Stimulated activated CD4-positive, alpha-beta T cell treated with anti-CD3 and anti-CD28 coated beads, Interleukin-4, amount 100 ng/mL, for 48 hours (primary cell): ENCODE measurements at regions not wholly inside any gene's neighbourhood (a gene's known extent, or its start where the extent isn't known, plus 50 kb on each side); places are given as distances from the start of the nearest gene placed in this dataset.

ENCODE experiments used
- DNase-seq, 2 donors: peaks; one replicate each; pipeline ENCODE4 v3.0.0-alpha.2; 2020; ENCODE audit warnings: low read depth in 2 of 2

GRCh38 chr11:15730263-15730994 lies 615.7 kb downstream of the INSC start:
- no peak for DNase-seq

GRCh38 chr11:15730995-15731385 lies 616.3 kb downstream of the INSC start:
- no peak for DNase-seq

DNA sequence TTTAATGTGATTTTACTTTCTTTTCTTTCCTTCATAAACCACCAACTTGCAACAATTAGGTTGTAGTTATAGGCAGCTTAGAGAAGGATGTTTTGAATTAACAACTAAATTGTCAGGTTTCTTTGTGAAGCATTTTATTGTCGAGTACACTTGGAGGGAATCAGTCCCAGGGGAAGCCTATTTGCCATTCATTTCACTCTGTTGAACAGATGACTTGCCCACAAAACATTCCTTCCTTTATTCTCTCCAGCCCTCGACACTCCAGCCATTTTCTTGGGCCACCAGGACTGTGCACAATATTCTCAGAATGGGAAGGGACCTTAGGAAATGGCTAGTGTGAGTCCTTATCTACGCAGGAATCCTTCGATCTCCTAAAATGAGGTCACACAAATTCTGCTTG lies 620.6 kb downstream of the SOX6 start:
- no peak for DNase-seq

DNA sequence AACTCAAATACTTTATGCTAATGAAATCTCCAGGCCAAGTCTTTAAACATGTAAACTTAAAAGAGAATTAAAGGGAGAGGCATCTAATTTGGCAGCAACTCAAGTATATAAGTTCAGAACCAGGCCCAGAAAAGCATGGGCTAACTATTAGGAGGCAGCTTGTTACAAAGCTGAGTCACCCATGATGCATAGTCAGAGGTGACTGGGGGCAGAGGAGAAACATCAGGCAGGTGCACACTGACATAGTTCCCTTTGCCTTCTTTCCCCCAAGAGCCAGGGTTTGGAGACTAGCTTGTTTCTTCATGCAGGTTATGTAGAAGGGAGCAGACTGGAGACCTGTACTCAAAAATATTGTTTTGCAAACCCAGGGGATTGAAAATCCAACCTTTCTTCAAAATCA lies 619.0 kb downstream of the SOX6 start:
- no peak for DNase-seq

- DNase-seq, result no peak
These were observed 617.4 kb downstream of the SOX6 start for GRCh38 chr11:15738931-15739330.

DNA sequence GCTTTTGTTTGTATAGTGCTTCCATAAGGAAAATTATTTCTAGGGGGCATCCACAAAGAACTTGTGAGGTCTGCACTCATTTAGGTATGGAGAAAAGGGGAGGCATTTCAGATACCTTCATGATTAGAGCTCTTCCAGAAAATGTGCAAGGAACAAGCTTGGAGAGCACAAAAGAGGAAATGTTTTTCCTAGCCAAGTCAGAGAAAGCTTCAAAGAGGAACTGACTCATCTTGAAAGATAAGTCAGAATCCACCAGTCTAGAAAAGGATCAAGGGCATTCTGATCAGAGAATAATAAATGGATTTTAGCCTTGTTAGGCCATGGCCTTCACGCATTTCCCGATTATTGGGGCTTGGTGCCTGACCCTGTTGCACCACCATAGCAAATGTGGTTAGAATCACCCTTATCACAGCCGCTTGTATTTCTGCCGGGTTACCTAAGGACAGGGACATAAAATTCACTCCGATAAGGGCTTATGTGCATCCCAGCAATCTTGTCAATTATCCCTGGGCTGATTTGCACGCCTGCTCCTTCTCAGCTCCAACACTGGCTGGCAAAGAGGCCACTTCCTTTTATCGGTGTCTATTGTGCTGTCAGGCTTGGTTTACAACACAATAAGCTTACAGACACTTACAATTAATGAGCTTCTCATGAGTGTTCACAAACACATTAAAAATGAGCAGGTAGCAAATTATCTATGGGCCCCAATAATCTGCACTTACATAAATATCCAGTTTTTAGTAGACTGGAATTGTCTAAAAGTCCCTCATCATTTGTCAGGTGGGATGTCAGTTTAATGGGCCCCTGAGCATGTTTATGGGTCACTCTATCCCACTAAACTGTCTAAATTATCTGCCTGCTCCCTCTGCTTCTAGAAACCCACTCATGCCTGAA lies 613.5 kb downstream of the SOX6 start:
- no peak for DNase-seq

DNA sequence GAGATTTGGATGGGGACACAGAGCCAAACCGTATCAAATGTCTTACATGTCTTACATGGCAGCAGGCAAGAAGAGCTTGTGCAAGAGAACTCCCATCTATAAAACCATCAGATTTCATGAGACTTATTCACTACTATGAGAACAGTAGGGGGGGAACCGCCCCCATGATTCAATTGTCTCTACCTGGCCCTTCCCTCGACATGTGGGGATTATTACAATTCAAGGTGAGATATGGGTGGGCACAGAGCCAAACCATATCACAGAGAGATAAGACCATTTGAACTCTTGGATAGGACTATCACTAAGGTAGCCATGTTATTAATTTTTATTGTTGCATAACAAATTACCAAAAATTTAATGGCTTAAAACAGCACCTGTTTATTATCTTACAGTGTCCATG lies 611.7 kb downstream of the SOX6 start:
- no peak for DNase-seq

DNA sequence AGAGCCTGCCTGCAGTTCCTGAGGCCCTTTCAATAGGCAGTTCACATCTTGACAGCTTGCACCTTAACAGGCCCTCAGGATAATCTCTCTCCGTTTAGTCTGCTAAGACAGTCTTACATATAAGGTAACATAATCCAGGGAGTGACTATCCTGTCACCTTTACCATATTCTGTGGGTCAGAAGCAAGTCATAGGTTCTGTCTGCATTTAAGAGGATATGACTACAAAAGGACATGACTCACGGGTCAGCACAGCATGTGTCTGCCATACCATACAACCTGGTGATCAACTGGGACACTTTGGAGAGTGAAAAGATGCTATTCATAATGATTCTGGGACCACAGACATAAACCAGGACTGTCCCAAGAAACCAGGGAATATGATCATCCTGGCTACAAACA lies 611.1 kb downstream of the SOX6 start:
- no peak for DNase-seq

DNA sequence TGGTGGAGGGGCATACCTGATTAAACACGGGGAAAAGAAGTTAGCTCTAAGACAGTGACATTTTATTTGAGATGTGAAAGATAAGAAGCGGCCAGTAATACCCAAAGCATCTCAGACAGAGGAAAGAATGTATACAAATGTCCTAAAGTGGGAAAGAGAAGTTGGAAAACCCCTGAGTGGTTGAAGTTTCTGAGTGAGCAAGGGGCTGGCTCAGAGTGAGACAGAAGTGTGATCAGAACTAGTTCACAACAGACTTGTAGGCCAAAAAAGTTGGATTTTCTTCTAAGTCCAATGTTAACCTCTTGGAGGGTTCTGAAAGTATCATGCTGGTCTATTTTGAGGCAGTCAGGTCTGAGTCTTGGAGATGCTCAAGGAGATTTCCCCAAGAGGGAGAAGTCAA lies 608.7 kb downstream of the SOX6 start:
- DNase-seq, result no peak

- no peak for DNase-seq
These were observed 608.2 kb downstream of the SOX6 start for GRCh38 chr11:15748132-15748531.

DNA sequence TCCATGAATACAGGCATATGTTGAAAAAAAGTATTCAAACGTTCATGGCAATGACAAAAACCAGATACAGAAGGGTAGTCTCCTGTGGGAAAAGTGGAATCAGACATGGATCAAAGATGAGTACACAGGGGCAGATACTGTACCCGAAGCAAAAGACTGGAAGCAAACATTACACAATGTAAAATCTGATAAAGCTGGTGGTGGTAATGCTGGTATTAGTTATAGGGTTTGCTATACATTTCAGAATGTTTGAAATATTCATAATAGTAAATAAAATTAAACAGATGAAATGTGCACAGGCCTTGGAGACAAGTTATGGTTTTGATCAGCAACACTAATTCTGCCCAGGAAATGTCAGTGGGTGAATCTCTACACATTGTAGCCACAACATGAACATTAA lies 607.6 kb downstream of the SOX6 start:
- no peak for DNase-seq

DNA sequence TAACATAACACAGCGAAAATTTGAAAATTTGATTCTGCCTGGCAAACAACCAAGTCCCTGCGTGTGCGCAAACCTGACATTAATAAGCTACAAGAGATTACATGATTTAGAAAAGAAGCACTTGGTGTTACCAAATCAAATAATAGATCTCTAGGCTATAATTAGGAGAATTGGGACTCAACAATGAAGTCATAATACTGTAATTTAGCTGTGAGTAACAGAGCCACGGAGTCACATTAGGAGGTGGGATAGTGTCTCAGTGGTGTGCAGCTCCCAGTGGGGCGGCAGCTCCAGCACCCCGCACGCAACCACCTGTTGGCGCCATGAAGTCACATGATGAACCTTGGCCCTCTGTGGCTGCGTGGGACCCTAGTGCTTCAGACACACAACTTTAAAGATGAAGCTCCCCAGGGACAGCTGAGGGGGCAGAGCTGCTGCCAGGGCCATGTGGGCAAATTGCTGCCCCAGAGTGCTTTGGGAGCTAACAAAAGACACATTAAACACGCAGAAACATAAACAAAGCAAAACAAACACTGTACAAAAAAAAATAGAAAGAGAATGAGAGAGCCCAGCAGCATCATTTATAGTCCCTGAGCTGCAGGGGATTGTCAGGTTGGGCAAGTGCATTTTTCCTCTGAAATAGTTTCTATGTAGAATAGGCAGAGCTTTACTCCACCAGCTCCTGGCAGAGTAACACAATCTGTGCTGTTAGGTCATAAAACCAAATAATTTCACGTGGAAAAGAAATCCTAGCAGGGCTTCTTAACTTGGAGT lies 605.6 kb downstream of the SOX6 start:
- no peak for DNase-seq

DNA sequence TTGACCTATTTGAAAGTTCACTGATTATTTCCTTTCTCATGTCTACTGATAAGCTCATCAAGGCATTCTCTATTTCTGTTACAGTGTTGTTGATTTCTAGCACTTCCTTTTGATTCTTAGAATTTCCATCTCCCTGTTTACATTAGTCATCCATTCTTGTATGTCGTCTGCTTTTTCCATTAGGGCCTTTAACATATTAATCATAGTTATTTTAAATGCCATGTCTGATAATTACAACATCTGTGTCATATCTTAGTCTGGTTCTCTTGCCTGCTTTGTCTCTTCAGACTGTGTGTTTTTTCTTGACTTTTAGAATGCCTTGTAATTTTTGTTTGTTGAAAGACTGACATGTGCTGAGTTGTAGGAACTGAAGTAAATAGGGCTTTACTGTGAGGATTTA lies 602.1 kb downstream of the SOX6 start:
- DNase-seq, result no peak

DNA sequence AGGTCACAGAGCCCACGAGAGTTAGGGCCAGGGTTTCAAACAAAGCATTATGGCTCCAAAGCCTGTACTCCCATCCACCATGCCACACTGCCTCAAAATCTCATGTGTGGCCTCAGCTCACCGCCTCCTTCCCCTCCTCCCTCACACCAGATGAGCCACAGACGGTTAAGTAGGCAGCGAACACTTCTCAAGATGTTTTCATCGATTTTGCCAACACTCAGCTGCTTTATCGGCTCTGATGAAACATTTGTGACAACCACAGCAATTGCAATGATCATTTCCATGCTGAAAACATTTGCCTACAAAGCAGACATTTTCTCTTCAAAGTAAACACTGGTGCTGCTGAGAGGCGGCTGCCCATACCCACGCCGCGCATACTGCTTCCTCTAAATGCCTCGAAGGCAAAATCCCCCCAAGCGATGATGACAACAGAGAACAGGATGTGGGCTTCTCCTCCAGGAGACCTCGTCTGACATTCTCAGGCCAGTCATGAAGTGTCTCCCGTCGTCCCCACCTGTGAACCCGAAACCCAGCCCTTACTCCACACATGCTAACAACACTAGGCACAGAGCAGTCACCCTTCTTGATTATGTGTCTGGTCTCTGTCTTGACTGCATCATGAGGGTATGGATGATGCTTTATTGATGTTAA lies 599.2 kb downstream of the SOX6 start:
- DNase-seq, result no peak

DNA sequence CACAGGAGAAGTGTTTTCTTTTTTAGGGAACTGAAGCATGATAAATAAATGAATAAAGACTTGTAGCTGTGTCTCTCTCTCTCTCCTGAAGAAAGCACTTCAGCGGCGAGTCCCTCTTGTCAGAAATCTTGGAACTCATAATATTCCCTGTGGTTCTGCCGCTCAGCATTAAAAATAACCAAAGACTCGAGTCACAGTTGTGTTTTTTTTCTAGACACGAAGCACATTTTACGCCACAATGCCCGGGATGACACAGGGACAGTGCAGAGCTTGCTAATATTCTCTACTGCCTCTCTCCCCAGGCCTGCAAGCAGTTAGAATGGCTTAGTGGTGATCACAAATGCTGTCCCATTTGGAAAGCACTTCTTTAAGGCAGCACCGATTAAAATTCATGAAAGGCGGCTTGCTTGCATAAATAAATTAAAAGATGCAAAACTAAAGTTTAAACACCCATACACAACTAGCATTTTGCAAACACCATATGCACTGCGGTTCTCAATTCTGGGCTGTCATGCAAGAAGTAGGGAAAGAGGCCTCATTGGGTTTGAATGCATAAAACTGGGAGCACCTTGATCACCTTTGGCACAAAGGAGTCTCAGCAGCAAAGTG lies 597.4 kb downstream of the SOX6 start:
- DNase-seq, result no peak

DNA sequence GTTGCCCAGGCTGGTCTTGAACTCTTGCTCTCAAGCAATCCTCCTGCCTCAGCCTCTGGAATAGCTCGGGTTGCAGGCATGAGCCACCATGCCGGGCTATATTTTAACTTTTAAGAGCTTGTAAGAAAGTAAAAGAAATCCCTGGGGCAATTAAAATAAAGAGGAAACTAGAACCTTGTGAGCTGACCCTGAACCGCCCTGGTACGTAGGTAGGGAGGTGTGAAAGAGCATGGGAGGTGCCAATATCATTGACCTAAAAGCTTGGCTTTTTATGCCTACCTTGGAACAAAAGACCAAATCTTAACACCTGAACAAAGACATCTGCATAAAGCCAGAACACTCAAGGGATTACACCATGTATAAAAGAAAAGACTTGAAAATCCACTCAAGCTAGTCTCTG lies 595.1 kb downstream of the SOX6 start:
- DNase-seq, result no peak

GRCh38 chr11:15764326-15764725 lies 592.0 kb downstream of the SOX6 start:
- no peak for DNase-seq

GRCh38 chr11:15764948-15765347 lies 591.4 kb downstream of the SOX6 start:
- no peak for DNase-seq

GRCh38 chr11:15765530-15765929 lies 590.8 kb downstream of the SOX6 start:
- no peak for DNase-seq

- no peak for DNase-seq
These were observed 588.0 kb downstream of the SOX6 start for GRCh38 chr11:15768321-15768720.

GRCh38 chr11:15769203-15769602 lies 587.1 kb downstream of the SOX6 start:
- no peak for DNase-seq
